H9 (cell line): ENCODE measurements at regions not wholly inside any gene's neighbourhood (a gene's known extent, or its start where the extent isn't known, plus 50 kb on each side); places are given as distances from the start of the nearest gene placed in this dataset.

ENCODE experiments used
- DNase-seq: peaks from one replicate; pipeline ENCODE4 v3.0.0-alpha.2; 2017
- H2AFZ ChIP-seq: one replicate; pipeline ENCODE4 v1.6.1; 2013; ENCODE audit warnings: mild to moderate bottlenecking, low read length, control low read depth, moderate library complexity
- H2AK5ac ChIP-seq: 2 replicates; pipeline ENCODE4 v1.6.1; 2013; ENCODE audit warnings: low read length, control low read depth, mixed read lengths; ENCODE audit not compliant: insufficient read length
- H2BK120ac ChIP-seq: one replicate; pipeline ENCODE4 v1.6.1; 2013; ENCODE audit warnings: low read depth, mild to moderate bottlenecking, low read length, control low read depth, inconsistent platforms; ENCODE audit not compliant: poor library complexity, severe bottlenecking
- H2BK12ac ChIP-seq: 2 replicates; pipeline ENCODE4 v1.6.1; 2013; ENCODE audit warnings: low read length, control low read depth, mixed read lengths, low read depth; ENCODE audit not compliant: insufficient read length
- H2BK15ac ChIP-seq: 2 replicates; pipeline ENCODE4 v1.6.1; 2013; ENCODE audit warnings: low read depth, low read length, control low read depth
- H2BK20ac ChIP-seq: one replicate; pipeline ENCODE4 v1.6.1; 2013; ENCODE audit warnings: low read depth, mild to moderate bottlenecking, low read length, control low read depth, inconsistent platforms; ENCODE audit not compliant: poor library complexity, severe bottlenecking
- H2BK5ac ChIP-seq: 2 replicates; pipeline ENCODE4 v1.6.1; 2013; ENCODE audit warnings: low read length, control low read depth, mixed read lengths; ENCODE audit not compliant: insufficient read length
- H3K14ac ChIP-seq: 2 replicates; pipeline ENCODE4 v1.6.1; 2013; ENCODE audit warnings: low read length, control low read depth; ENCODE audit not compliant: insufficient read depth
- H3K18ac ChIP-seq: 2 replicates; pipeline ENCODE4 v1.6.1; 2013; ENCODE audit warnings: low read depth, mild to moderate bottlenecking, mixed read lengths, low read length, control low read depth; ENCODE audit not compliant: insufficient read length
- H3K23ac ChIP-seq: 2 replicates; pipeline ENCODE4 v1.6.1; 2013; ENCODE audit warnings: low read length, control low read depth, mixed read lengths, low read depth; ENCODE audit not compliant: insufficient read length
- H3K23me2 ChIP-seq: 2 replicates; pipeline ENCODE4 v1.6.1; 2013; ENCODE audit warnings: low read depth, mild to moderate bottlenecking, mixed read lengths, low read length, control low read depth; ENCODE audit not compliant: insufficient read length, poor library complexity, severe bottlenecking
- H3K27ac ChIP-seq: 2 replicates; pipeline ENCODE4 v1.5.1; 2013; ENCODE audit warnings: low read length, control low read depth, mixed read lengths, low read depth; ENCODE audit not compliant: insufficient read length
- H3K27me3 ChIP-seq: 2 replicates; pipeline ENCODE4 v1.6.1; 2013; ENCODE audit warnings: low read length, control low read depth, inconsistent platforms; ENCODE audit not compliant: insufficient read depth
- H3K4ac ChIP-seq: 2 replicates; pipeline ENCODE4 v1.6.1; 2013; ENCODE audit warnings: low read depth, mild to moderate bottlenecking, control low read depth, inconsistent platforms, low read length, moderate library complexity
- H3K4me1 ChIP-seq: 2 replicates; pipeline ENCODE4 v1.6.1; 2013; ENCODE audit warnings: low read length, control low read depth, inconsistent platforms; ENCODE audit not compliant: insufficient read depth
- H3K4me2 ChIP-seq: 2 replicates; pipeline ENCODE4 v1.6.1; 2013; ENCODE audit warnings: low read length, control low read depth, mixed read lengths; ENCODE audit not compliant: insufficient read length, insufficient read depth
- H3K56ac ChIP-seq: 2 replicates; pipeline ENCODE4 v1.6.1; 2013; ENCODE audit warnings: low read depth, mild to moderate bottlenecking, mixed read lengths, low read length, control low read depth; ENCODE audit not compliant: insufficient read length
- H3K79me1 ChIP-seq: 2 replicates; pipeline ENCODE4 v1.6.1; 2013; ENCODE audit warnings: low read depth, mild to moderate bottlenecking, moderate library complexity, low read length, control low read depth, inconsistent platforms; ENCODE audit not compliant: insufficient read depth, poor library complexity, severe bottlenecking
- H3K79me2 ChIP-seq: 2 replicates; pipeline ENCODE4 v1.6.1; 2013; ENCODE audit warnings: low read length, control low read depth, inconsistent platforms; ENCODE audit not compliant: insufficient read depth
- H3K9ac ChIP-seq: 2 replicates; pipeline ENCODE4 v1.6.1; 2013; ENCODE audit warnings: low read length, control low read depth, mixed read lengths; ENCODE audit not compliant: insufficient read length; ENCODE audit errors: extremely low read depth
- H3K9me3 ChIP-seq: one replicate; pipeline ENCODE4 v1.6.1; 2013; ENCODE audit warnings: low read depth, low read length, inconsistent platforms; ENCODE audit not compliant: control insufficient read depth
- H3T11ph ChIP-seq: one replicate; pipeline ENCODE4 v1.6.1; 2013; ENCODE audit warnings: mild to moderate bottlenecking, low read length, control low read depth, inconsistent platforms
- H4K20me1 ChIP-seq: one replicate; pipeline ENCODE4 v1.6.1; 2013; ENCODE audit not compliant: control insufficient read depth, insufficient read length, insufficient read depth
- H4K5ac ChIP-seq: 2 replicates; pipeline ENCODE4 v1.6.1; 2013; ENCODE audit warnings: low read depth, mild to moderate bottlenecking, mixed read lengths, low read length, control low read depth; ENCODE audit not compliant: insufficient read length
- H4K8ac ChIP-seq: replicated peaks from 2 replicates; pipeline ENCODE4 v1.6.1; 2013; ENCODE audit warnings: low read length, control low read depth, mixed read lengths, low read depth; ENCODE audit not compliant: insufficient read length
- H4K91ac ChIP-seq: 2 replicates; pipeline ENCODE4 v1.6.1; 2013; ENCODE audit warnings: low read depth, mild to moderate bottlenecking, moderate library complexity, mixed read lengths, low read length, control low read depth; ENCODE audit not compliant: insufficient read length
- H3K27ac Mint-ChIP-seq, 3 experiments: 2 replicates in 2 of 3; 3 replicates in 1 of 3; pipeline ENCODE4 v1.8.0; 2020 to 2021; ENCODE audit warnings: mixed read lengths in 3 of 3, mild to moderate bottlenecking in 1 of 3, moderate library complexity in 1 of 3
- H3K27me3 Mint-ChIP-seq: 2 replicates; pipeline ENCODE4 v1.8.0; 2021; ENCODE audit warnings: low read depth, mild to moderate bottlenecking, moderate library complexity, mixed read lengths
- H3K36me3 Mint-ChIP-seq, 3 experiments: 2 replicates in 2 of 3; 3 replicates in 1 of 3; pipeline ENCODE4 v1.8.0; 2020 to 2021; ENCODE audit warnings: low read depth in 3 of 3, mixed read lengths in 3 of 3; ENCODE audit not compliant: insufficient read depth in 1 of 3
- H3K4me1 Mint-ChIP-seq, 2 experiments: 2 replicates each; pipeline ENCODE4 v1.8.0; 2020; ENCODE audit warnings: mixed read lengths in 2 of 2
- H3K4me3 Mint-ChIP-seq, 2 experiments: 2 replicates in 1 of 2; 3 replicates in 1 of 2; pipeline ENCODE4 v1.8.0; 2020 to 2021; ENCODE audit warnings: mild to moderate bottlenecking in 2 of 2, mixed read lengths in 2 of 2, moderate library complexity in 1 of 2
- H3K9me3 Mint-ChIP-seq, 2 experiments: 2 replicates in 1 of 2; 3 replicates in 1 of 2; pipeline ENCODE4 v1.8.0; 2020; ENCODE audit warnings: mild to moderate bottlenecking in 2 of 2, mixed read lengths in 2 of 2, moderate library complexity in 1 of 2
- WGBS: extraction: QIAGEN DNeasy Blood & Tissue Kit; methylation state at CpG from one replicate; pipeline ENCODE4 v1.1.7; 2013; ENCODE audit warnings: missing lambda C conversion rate, low lambda C conversion rate, mixed read lengths; ENCODE audit not compliant: insufficient read length; ENCODE audit errors: extremely low coverage; 5-methylcytosine and 5-hydroxymethylcytosine counted together
- TF ChIP-seq, protein P1 (sequence below): fragments of 200-600 bp; sonication (generic); conservative IDR thresholded peaks from 3 replicates; pipeline ENCODE4 v1.8.0; 2021; ENCODE audit warnings: antibody characterized with exemption, mild to moderate bottlenecking

DNA sequence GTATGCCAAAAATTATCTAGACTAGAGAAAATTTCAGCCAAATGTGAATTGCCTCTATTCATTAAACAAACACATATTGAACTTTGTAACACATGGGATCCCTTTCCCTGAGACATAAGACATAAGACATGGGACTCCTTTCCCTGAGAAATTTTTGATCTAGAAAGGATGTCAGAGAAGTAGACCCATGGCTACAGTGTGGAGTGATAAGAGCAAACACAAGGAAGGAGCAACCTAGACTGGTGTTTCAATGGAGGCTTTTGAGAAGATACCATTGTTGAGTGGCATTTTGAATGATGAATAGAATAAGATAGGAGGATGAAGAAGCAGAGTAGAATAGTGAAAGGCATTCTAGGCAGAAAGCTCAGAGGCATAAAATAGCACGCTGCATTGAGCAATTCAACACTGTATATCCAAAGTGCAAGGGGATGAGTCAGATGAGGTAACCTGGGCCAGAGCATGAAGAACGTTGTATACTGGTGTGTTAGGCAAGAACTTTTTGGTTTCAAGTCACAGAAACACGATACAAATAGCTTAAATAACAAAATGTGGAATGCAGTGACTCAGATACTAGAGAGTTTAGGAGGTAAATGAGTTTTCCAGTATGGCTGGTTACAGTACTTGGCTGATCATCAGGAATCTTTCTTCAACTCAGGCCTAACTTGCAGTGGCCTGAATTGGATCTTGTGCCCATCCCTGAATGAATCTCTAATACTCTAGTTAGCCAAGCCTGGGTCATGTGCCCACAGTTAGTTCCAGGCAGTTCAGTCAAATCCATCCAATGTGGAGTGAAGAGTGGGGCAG is 129.8 kb upstream of the TANK start:
- H3K4me3 Mint-ChIP-seq: no peak overlapping the region
- no peak overlapping the region for H2BK12ac ChIP-seq
- H3K4me1 Mint-ChIP-seq: no peaks in the 10 kb centered on the region
- no peak overlapping the region for H2BK120ac ChIP-seq
- H3K9me3 ChIP-seq: no peaks in the 10 kb centered on the region
- WGBS: no CpG with 5 or more reads among the region's 3 CpGs
- H2BK20ac ChIP-seq: no peak overlapping the region
- H3K79me2 ChIP-seq: no peaks in the 10 kb centered on the region
- no peaks in the 10 kb centered on the region for H3K23me2 ChIP-seq
- no peaks in the 10 kb centered on the region for H3K4me1 ChIP-seq
- H3K27me3 ChIP-seq: no peaks in the 10 kb centered on the region
- H3K36me3 Mint-ChIP-seq: no peaks in the 10 kb centered on the region
- H3T11ph ChIP-seq: no peak overlapping the region
- H2BK5ac ChIP-seq: no peak overlapping the region
- H4K5ac ChIP-seq: no peak overlapping the region
- no peak overlapping the region for H2BK15ac ChIP-seq
- no peak overlapping the region for H3K14ac ChIP-seq
- H3K27ac Mint-ChIP-seq: no peak overlapping the region
- H3K9ac ChIP-seq: no peak overlapping the region
- H3K4me2 ChIP-seq: no peak overlapping the region
- H2AFZ ChIP-seq: no peak overlapping the region
- H4K20me1 ChIP-seq: no peaks in the 10 kb centered on the region
- H4K8ac ChIP-seq: no peak overlapping the region
- TF ChIP-seq, protein P1, sequence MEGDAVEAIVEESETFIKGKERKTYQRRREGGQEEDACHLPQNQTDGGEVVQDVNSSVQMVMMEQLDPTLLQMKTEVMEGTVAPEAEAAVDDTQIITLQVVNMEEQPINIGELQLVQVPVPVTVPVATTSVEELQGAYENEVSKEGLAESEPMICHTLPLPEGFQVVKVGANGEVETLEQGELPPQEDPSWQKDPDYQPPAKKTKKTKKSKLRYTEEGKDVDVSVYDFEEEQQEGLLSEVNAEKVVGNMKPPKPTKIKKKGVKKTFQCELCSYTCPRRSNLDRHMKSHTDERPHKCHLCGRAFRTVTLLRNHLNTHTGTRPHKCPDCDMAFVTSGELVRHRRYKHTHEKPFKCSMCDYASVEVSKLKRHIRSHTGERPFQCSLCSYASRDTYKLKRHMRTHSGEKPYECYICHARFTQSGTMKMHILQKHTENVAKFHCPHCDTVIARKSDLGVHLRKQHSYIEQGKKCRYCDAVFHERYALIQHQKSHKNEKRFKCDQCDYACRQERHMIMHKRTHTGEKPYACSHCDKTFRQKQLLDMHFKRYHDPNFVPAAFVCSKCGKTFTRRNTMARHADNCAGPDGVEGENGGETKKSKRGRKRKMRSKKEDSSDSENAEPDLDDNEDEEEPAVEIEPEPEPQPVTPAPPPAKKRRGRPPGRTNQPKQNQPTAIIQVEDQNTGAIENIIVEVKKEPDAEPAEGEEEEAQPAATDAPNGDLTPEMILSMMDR: no peak
- H4K91ac ChIP-seq: no peak overlapping the region
- no peak overlapping the region for H3K18ac ChIP-seq
- DNase-seq: no peak
- H2AK5ac ChIP-seq: no peak overlapping the region
- H3K9me3 Mint-ChIP-seq: 0 out of 5 replicates have a peak, but pooled peaks cover under 1 to 1% of the 10 kb centered on the region in 2 experiments
- H3K27ac ChIP-seq: no peak overlapping the region
- H3K56ac ChIP-seq: no peak overlapping the region
- no peak overlapping the region for H3K4ac ChIP-seq
- no peaks in the 10 kb centered on the region for H3K27me3 Mint-ChIP-seq
- no peaks in the 10 kb centered on the region for H3K79me1 ChIP-seq
- no peak overlapping the region for H3K23ac ChIP-seq
